MM.1S (cell line): ENCODE measurements at regions not wholly inside any gene's neighbourhood (a gene's known extent, or its start where the extent isn't known, plus 50 kb on each side); places are given as distances from the start of the nearest gene placed in this dataset.

ENCODE experiments used
- DNase-seq: peaks from one replicate; pipeline ENCODE4 v3.0.0-alpha.2; 2015
- H2AFZ ChIP-seq: fragments of 300-600 bp; sonication (generic); 2 replicates; pipeline ENCODE4 v1.6.0; 2016; ENCODE audit warnings: antibody characterized with exemption, low read length
- H3F3A ChIP-seq: fragments of 300-600 bp; sonication (generic); 2 replicates; pipeline ENCODE4 v1.6.1; 2016; ENCODE audit warnings: mild to moderate bottlenecking, antibody characterized with exemption, low read length, moderate library complexity, mixed read lengths; ENCODE audit not compliant: insufficient read depth
- H3K27ac ChIP-seq: fragments of 300-600 bp; sonication (generic); 2 replicates; pipeline ENCODE4 v1.5.1; 2016; ENCODE audit warnings: mild to moderate bottlenecking, low read length
- H3K27me3 ChIP-seq: fragments of 300-600 bp; sonication (generic); replicated peaks from 2 replicates; pipeline ENCODE4 v1.6.0; 2016; ENCODE audit warnings: low read length; ENCODE audit not compliant: insufficient read depth
- H3K36me3 ChIP-seq: fragments of 300-600 bp; sonication (generic); replicated peaks from 2 replicates; pipeline ENCODE4 v1.6.1; 2016; ENCODE audit warnings: mild to moderate bottlenecking, low read length, mixed read lengths; ENCODE audit not compliant: insufficient read depth
- H3K4me1 ChIP-seq: fragments of 300-600 bp; sonication (generic); 2 replicates; pipeline ENCODE4 v1.6.1; 2016; ENCODE audit warnings: low read length, mixed read lengths
- H3K4me2 ChIP-seq: fragments of 300-600 bp; sonication (generic); 2 replicates; pipeline ENCODE4 v1.6.0; 2016; ENCODE audit warnings: low read depth, low read length
- H3K4me3 ChIP-seq: fragments of 300-600 bp; sonication (generic); 2 replicates; pipeline ENCODE4 v1.5.1; 2016; ENCODE audit warnings: low read length, mixed read lengths
- H3K79me2 ChIP-seq: fragments of 300-600 bp; sonication (generic); 2 replicates; pipeline ENCODE4 v1.6.1; 2016; ENCODE audit warnings: mixed run types, low read length, mixed read lengths
- H3K9ac ChIP-seq: fragments of 300-600 bp; sonication (generic); 2 replicates; pipeline ENCODE4 v1.6.1; 2016; ENCODE audit warnings: low read length, mixed read lengths
- H3K9me2 ChIP-seq: fragments of 300-600 bp; sonication (generic); replicated peaks from 2 replicates; pipeline ENCODE4 v1.6.1; 2016; ENCODE audit warnings: mild to moderate bottlenecking, low read length, mixed read lengths; ENCODE audit not compliant: insufficient read depth
- H3K9me3 ChIP-seq: fragments of 300-600 bp; sonication (generic); replicated peaks from 2 replicates; pipeline ENCODE4 v1.6.1; 2016; ENCODE audit warnings: mild to moderate bottlenecking, low read length, mixed read lengths; ENCODE audit not compliant: insufficient read depth
- H4K20me1 ChIP-seq: fragments of 300-600 bp; sonication (generic); 2 replicates; pipeline ENCODE4 v1.6.1; 2016; ENCODE audit warnings: mild to moderate bottlenecking, low read length, moderate library complexity, mixed read lengths; ENCODE audit not compliant: insufficient read depth
- CTCF ChIP-seq: fragments of 300-600 bp; sonication (generic); IDR thresholded peaks from 2 replicates; pipeline ENCODE4 v1.5.1; 2016; ENCODE audit warnings: antibody characterized with exemption, low read length, mixed read lengths
- EZH2 ChIP-seq: fragments of 300-600 bp; sonication (generic); optimal IDR thresholded peaks from 2 replicates; pipeline ENCODE3; 2017; ENCODE audit warnings: low read depth, mild to moderate bottlenecking, antibody characterized with exemption, low read length, mixed read lengths
- EZH2phosphoT487 ChIP-seq: fragments of 300-600 bp; sonication (generic); IDR thresholded peaks from 2 replicates; pipeline ENCODE4 v1.6.1; 2018; ENCODE audit warnings: antibody characterized with exemption, low read length

GRCh38 chr16:52077607-52078006 is 469.3 kb downstream of the TOX3 start:
- DNase-seq, result no peak
- H3K79me2 ChIP-seq, result no peaks in the 10 kb centered on the region
- no peaks in the 10 kb centered on the region for H3K9me2 ChIP-seq
- no peaks in the 10 kb centered on the region for H3K9me3 ChIP-seq
- H3K36me3 ChIP-seq, result no peaks in the 10 kb centered on the region
- H3K4me2 ChIP-seq, result no peak overlapping the region
- no peaks in the 10 kb centered on the region for H3K4me1 ChIP-seq
- no peak overlapping the region for H3K27ac ChIP-seq
- TF ChIP-seq EZH2phosphoT487, result no peak
- no peak for TF ChIP-seq CTCF
- TF ChIP-seq EZH2, result no peak
- no peak overlapping the region for H2AFZ ChIP-seq
- no peaks in the 10 kb centered on the region for H3F3A ChIP-seq
- H3K4me3 ChIP-seq, result no peak overlapping the region
- no peak overlapping the region for H3K9ac ChIP-seq
- H4K20me1 ChIP-seq, result no peaks in the 10 kb centered on the region
- H3K27me3 ChIP-seq, result no peaks in the 10 kb centered on the region

GRCh38 chr16:52076801-52077201 is 470.1 kb downstream of the TOX3 start:
- no peak for DNase-seq
- TF ChIP-seq EZH2 (no peak), CTCF (no peak), EZH2phosphoT487 (no peak)
- Histone ChIP-seq H3K9me2 (no peaks in the 10 kb centered on the region), H3K4me3 (no peak overlapping the region), H3K79me2 (no peaks in the 10 kb centered on the region), H3K9ac (no peak overlapping the region), H3K27ac (no peak overlapping the region), H3F3A (no peaks in the 10 kb centered on the region), H3K4me2 (no peak overlapping the region), H4K20me1 (no peaks in the 10 kb centered on the region), H3K9me3 (no peaks in the 10 kb centered on the region), H3K4me1 (no peaks in the 10 kb centered on the region), H3K36me3 (no peaks in the 10 kb centered on the region), H3K27me3 (no peaks in the 10 kb centered on the region), H2AFZ (no peak overlapping the region)

- H3F3A ChIP-seq, result no peaks in the 10 kb centered on the region
- DNase-seq, result no peak
- no peak overlapping the region for H3K27ac ChIP-seq
- no peaks in the 10 kb centered on the region for H3K9me2 ChIP-seq
- no peak overlapping the region for H3K9ac ChIP-seq
- no peak overlapping the region for H3K4me2 ChIP-seq
- H3K9me3 ChIP-seq, result no peaks in the 10 kb centered on the region
- H2AFZ ChIP-seq, result no peak overlapping the region
- H3K36me3 ChIP-seq, result no peaks in the 10 kb centered on the region
- no peaks in the 10 kb centered on the region for H3K4me1 ChIP-seq
- no peak for TF ChIP-seq EZH2phosphoT487
- TF ChIP-seq EZH2, result no peak
- no peak for TF ChIP-seq CTCF
- no peaks in the 10 kb centered on the region for H3K79me2 ChIP-seq
- H4K20me1 ChIP-seq, result no peaks in the 10 kb centered on the region
- no peaks in the 10 kb centered on the region for H3K27me3 ChIP-seq
- H3K4me3 ChIP-seq, result no peak overlapping the region
These were observed 470.6 kb downstream of the TOX3 start for GRCh38 chr16:52076332-52076731.
